Mucosa of descending colon (tissue), 3 donors: ENCODE measurements at regions not wholly inside any gene's neighbourhood (a gene's known extent, or its start where the extent isn't known, plus 50 kb on each side); places are given as distances from the start of the nearest gene placed in this dataset.
"Not testable (repeated sequence)": the region's sequence is repeated elsewhere in the genome, so short reads cannot be mapped to it uniquely, and the experiment has no call there.

ENCODE experiments used
- ATAC-seq: fragments of 200-7000 bp; cut with Tn5 transposase; one replicate; pipeline ENCODE4 v1.9.1; 2020; ENCODE audit warnings: mild to moderate bottlenecking, moderate library complexity
- DNase-seq, 3 donors: peaks; one replicate each; pipeline ENCODE4 v3.0.0-alpha.2; 2020
- H3K36me3 ChIP-seq: fragments of 200-600 bp; one replicate; pipeline ENCODE4 v1.8.0; 2021; ENCODE audit warnings: low read depth, mild to moderate bottlenecking
- H3K4me1 ChIP-seq: fragments of 200-600 bp; one replicate; pipeline ENCODE4 v1.8.0; 2021; ENCODE audit warnings: low read depth, mild to moderate bottlenecking
- H3K4me3 ChIP-seq: fragments of 200-600 bp; one replicate; pipeline ENCODE4 v1.8.0; 2021; ENCODE audit warnings: mild to moderate bottlenecking
- H3K9me3 ChIP-seq: fragments of 200-600 bp; one replicate; pipeline ENCODE4 v1.8.0; 2021; ENCODE audit warnings: mild to moderate bottlenecking
- CTCF ChIP-seq: fragments of 200-600 bp; IDR thresholded peaks from one replicate; pipeline ENCODE4 v1.8.0; 2022; ENCODE audit warnings: antibody characterized with exemption, mild to moderate bottlenecking
- intact Hi-C, 2 donors: fragments of 100-400 bp; cut with DNase I in 1 of 2; cut with micrococcal nuclease in 1 of 2; formaldehyde crosslinking; loops; one replicate each; pipeline versions ENCODE4 v1.11.0 to v1.11.1; 2022; cut with DNase I, micrococcal nuclease
- donor health status: DM: no; HTN: no; CAD: no; lungs with moderate emphysema.
- donor health status: DM: no; HTN: no; CAD: no.
- donor health status: DM: no; HTN: yes; CAD: no.

GRCh38 chr2:66632882-66633281 is 198.0 kb downstream of the MEIS1 start:
- H3K9me3 ChIP-seq, H3K36me3 ChIP-seq, H3K4me3 ChIP-seq, DNase-seq, H3K4me1 ChIP-seq, intact Hi-C loops, ATAC-seq: not testable (repeated sequence)

GRCh38 chr2:66633631-66634030 is 198.7 kb downstream of the MEIS1 start:
- DNase-seq (no peak), ATAC-seq (no peak)
- no peak overlapping the region for H3K4me3 ChIP-seq
- intact Hi-C loops: no loop called here
- no peaks in the 10 kb centered on the region for H3K9me3 ChIP-seq
- TF ChIP-seq CTCF: no peak
- no peaks in the 10 kb centered on the region for H3K36me3 ChIP-seq
- H3K4me1 ChIP-seq: no peaks in the 10 kb centered on the region

- TF ChIP-seq CTCF: no peak
- no peak overlapping the region for H3K4me3 ChIP-seq
- H3K36me3 ChIP-seq: no peaks in the 10 kb centered on the region
- no peak for ATAC-seq
- H3K4me1 ChIP-seq: no peaks in the 10 kb centered on the region
- intact Hi-C loops: no loop called here
- DNase-seq: no peak
- H3K9me3 ChIP-seq: no peaks in the 10 kb centered on the region
Measured at GRCh38 chr2:66634784-66635183, 199.9 kb downstream of the MEIS1 start.

- Histone ChIP-seq H3K4me1 (no peaks in the 10 kb centered on the region), H3K9me3 (no peaks in the 10 kb centered on the region), H3K36me3 (no peaks in the 10 kb centered on the region), H3K4me3 (no peak overlapping the region)
- intact Hi-C loops: no loop called here
- no peak for TF ChIP-seq CTCF
- DNase-seq: no peak
- ATAC-seq: no peak
Measured at GRCh38 chr2:66641685-66642084, 206.8 kb downstream of the MEIS1 start.

- not testable (repeated sequence) for DNase-seq
Measured at GRCh38 chr2:66648081-66648480, 213.2 kb downstream of the MEIS1 start.

GRCh38 chr2:66649006-66649405 is 214.1 kb downstream of the MEIS1 start:
- Histone ChIP-seq H3K9me3 (no peaks in the 10 kb centered on the region), H3K4me3 (no peak overlapping the region), H3K36me3 (no peaks in the 10 kb centered on the region), H3K4me1 (no peaks in the 10 kb centered on the region)
- TF ChIP-seq CTCF: no peak
- ATAC-seq (no peak), DNase-seq (no peak)
- intact Hi-C loops: no loop called here

More at GRCh38 chr2:66648081-66648480, 213.2 kb downstream of the MEIS1 start:
- intact Hi-C loops, H3K4me3 ChIP-seq, H3K36me3 ChIP-seq, ATAC-seq, H3K9me3 ChIP-seq, H3K4me1 ChIP-seq: not testable (repeated sequence)

- Histone ChIP-seq H3K4me3 (no peak overlapping the region), H3K36me3 (no peaks in the 10 kb centered on the region), H3K9me3 (no peaks in the 10 kb centered on the region), H3K4me1 (no peaks in the 10 kb centered on the region)
- intact Hi-C loops: no loop called here
- no peak for DNase-seq
- ATAC-seq: no peak
- no peak for TF ChIP-seq CTCF
Measured at GRCh38 chr2:66651295-66651694, 216.4 kb downstream of the MEIS1 start.
